GM19035 (cell line): ENCODE measurements at regions not wholly inside any gene's neighbourhood (a gene's known extent, or its start where the extent isn't known, plus 50 kb on each side); places are given as distances from the start of the nearest gene placed in this dataset.
"Not testable (repeated sequence)": the region's sequence is repeated elsewhere in the genome, so short reads cannot be mapped to it uniquely, and the experiment has no call there.

Experiments used
- ATAC-seq: cut with Tn5 transposase; IDR thresholded peaks from one replicate; pipeline ENCODE4 v1.9.1; 2021; ENCODE audit not compliant: unreplicated experiment

GRCh38 chr4:27813699-27814425 lies 953.2 kb downstream of the STIM2 start:
- not testable (repeated sequence) for ATAC-seq

- ATAC-seq, result no peak
Measured at GRCh38 chr4:27819246-27819645, 958.6 kb downstream of the STIM2 start.

GRCh38 chr4:27828843-27829242 lies 968.2 kb downstream of the STIM2 start:
- ATAC-seq, result no peak

GRCh38 chr4:27830251-27830650 lies 969.6 kb downstream of the STIM2 start:
- no peak for ATAC-seq

- no peak for ATAC-seq
Measured at GRCh38 chr4:27835851-27836250, 975.2 kb downstream of the STIM2 start.

GRCh38 chr4:27836523-27836922 lies 975.9 kb downstream of the STIM2 start:
- no peak for ATAC-seq

- no peak for ATAC-seq
Measured at GRCh38 chr4:27843776-27844175, 983.1 kb downstream of the STIM2 start.

- ATAC-seq, result no peak
Measured at GRCh38 chr4:27844376-27844775, 983.7 kb downstream of the STIM2 start.

GRCh38 chr4:27846951-27847350 lies 986.3 kb downstream of the STIM2 start:
- ATAC-seq, result no peak

GRCh38 chr4:27861381-27861787 lies 1000.7 kb downstream of the STIM2 start:
- ATAC-seq, result no peak

- ATAC-seq, result no peak
Measured at GRCh38 chr4:27861802-27862201, 1001.2 kb downstream of the STIM2 start.

- no peak for ATAC-seq
Measured at GRCh38 chr4:27873596-27873995, 1013.0 kb downstream of the STIM2 start.

- no peak for ATAC-seq
Measured at GRCh38 chr4:27881705-27882104, 1021.1 kb downstream of the STIM2 start.

- no peak for ATAC-seq
Measured at GRCh38 chr4:27886120-27886519, 1025.5 kb downstream of the STIM2 start.

- ATAC-seq, result no peak
Measured at GRCh38 chr4:27887646-27888045, 1027.0 kb downstream of the STIM2 start.

- ATAC-seq, result no peak
Measured at GRCh38 chr4:27888505-27888904, 1027.9 kb downstream of the STIM2 start.

- no peak for ATAC-seq
Measured at GRCh38 chr4:27894951-27895350, 1034.3 kb downstream of the STIM2 start.

GRCh38 chr4:27908356-27908755 lies 1047.7 kb downstream of the STIM2 start:
- ATAC-seq, result no peak

GRCh38 chr4:27910227-27910626 lies 1049.6 kb downstream of the STIM2 start:
- ATAC-seq, result no peak

- no peak for ATAC-seq
Measured at GRCh38 chr4:27911047-27911446, 1050.4 kb downstream of the STIM2 start.

- ATAC-seq, result no peak
Measured at GRCh38 chr4:27913738-27914137, 1053.1 kb downstream of the STIM2 start.

- no peak for ATAC-seq
Measured at GRCh38 chr4:27915822-27916221, 1055.2 kb downstream of the STIM2 start.
